Spleen (tissue), 7 donors: ENCODE measurements at regions not wholly inside any gene's neighbourhood (a gene's known extent, or its start where the extent isn't known, plus 50 kb on each side); places are given as distances from the start of the nearest gene placed in this dataset.

ENCODE experiments used
- POLR2A ChIP-seq, 3 donors: fragments of 450-650 bp; IDR thresholded peaks; one replicate each; pipeline ENCODE4 v1.5.1; 2017; ENCODE audit warnings: antibody characterized with exemption in 3 of 3, mild to moderate bottlenecking in 1 of 3
- TF ChIP-seq, protein P1 (sequence below), 11 experiments: fragments of 200-600 bp in 7 of 11; fragments of 450-650 bp in 4 of 11; sonication (generic) in 4 of 11; IDR thresholded peaks in 8 of 11; conservative IDR thresholded peaks in 3 of 11; 1 replicate in 7 of 11; 2 replicates in 4 of 11; pipeline versions ENCODE4 v1.4.0 to v1.8.0; 2016 to 2021; ENCODE audit warnings: antibody characterized with exemption in 11 of 11, inconsistent platforms in 4 of 11, mild to moderate bottlenecking in 1 of 11
- donor health status: DM: no; HTN: no; CAD: no; lungs with moderate emphysema.
- donor health status: DM: no; HTN: no; CAD: no.
- donor health status: DM: no; HTN: no; CAD: no.

DNA sequence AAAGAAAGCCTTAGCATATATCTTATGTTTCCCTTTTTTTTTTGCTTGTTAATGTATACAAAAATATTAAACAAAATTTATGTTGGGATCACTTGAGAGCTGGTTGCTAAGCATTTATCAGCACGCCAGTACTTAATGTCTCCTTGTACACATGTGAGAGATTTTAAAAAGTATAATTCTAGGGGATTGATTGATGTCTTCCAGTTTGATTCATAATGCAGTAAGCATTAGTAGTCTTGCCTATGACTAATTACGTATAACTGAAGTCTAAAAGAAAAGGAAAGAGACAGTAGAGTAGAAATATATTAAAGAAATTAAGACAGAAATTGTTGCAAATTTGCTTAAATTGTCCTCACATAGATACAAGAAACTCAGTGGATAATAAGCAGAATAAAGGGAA lies 1630.4 kb upstream of the B3GALT2 start:
- TF ChIP-seq POLR2A (IDR thresholded peaks at IDR 0.05): no peak
- TF ChIP-seq, protein P1, sequence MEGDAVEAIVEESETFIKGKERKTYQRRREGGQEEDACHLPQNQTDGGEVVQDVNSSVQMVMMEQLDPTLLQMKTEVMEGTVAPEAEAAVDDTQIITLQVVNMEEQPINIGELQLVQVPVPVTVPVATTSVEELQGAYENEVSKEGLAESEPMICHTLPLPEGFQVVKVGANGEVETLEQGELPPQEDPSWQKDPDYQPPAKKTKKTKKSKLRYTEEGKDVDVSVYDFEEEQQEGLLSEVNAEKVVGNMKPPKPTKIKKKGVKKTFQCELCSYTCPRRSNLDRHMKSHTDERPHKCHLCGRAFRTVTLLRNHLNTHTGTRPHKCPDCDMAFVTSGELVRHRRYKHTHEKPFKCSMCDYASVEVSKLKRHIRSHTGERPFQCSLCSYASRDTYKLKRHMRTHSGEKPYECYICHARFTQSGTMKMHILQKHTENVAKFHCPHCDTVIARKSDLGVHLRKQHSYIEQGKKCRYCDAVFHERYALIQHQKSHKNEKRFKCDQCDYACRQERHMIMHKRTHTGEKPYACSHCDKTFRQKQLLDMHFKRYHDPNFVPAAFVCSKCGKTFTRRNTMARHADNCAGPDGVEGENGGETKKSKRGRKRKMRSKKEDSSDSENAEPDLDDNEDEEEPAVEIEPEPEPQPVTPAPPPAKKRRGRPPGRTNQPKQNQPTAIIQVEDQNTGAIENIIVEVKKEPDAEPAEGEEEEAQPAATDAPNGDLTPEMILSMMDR (IDR thresholded peaks at IDR 0.05 in 8 of 11, conservative IDR thresholded peaks at IDR 0.05 in 3 of 11): no peak
